ENCODE measurements at regions not wholly inside any gene's neighbourhood (a gene's known extent, or its start where the extent isn't known, plus 50 kb on each side); places are given as distances from the start of the nearest gene placed in this dataset.

- Histone ChIP-seq H3K36me3 (replicated peaks) (no peaks in the 10 kb centered on the region), H3K4me3 (ENCODE audit: low read depth, low read length) (no peak overlapping the region), H3K27me3 (replicated peaks) (no peaks in the 10 kb centered on the region), H3K27ac (no peak overlapping the region)
- no peak for DNase-seq
- TF ChIP-seq CTCF (IDR thresholded peaks at IDR 0.05; ENCODE audit: low read depth, low read length, missing control alignments), result no peak
- in situ Hi-C loops (cut with HindIII; ENCODE audit: low pct_ligation_motif_present, low sequenced_read_pairs), result no loop called here
These were observed 621.6 kb upstream of the GOT2 start for GRCh38 chr16:59355704-59356103.

- Histone ChIP-seq H3K27ac (no peak overlapping the region), H3K27me3 (replicated peaks) (no peaks in the 10 kb centered on the region), H3K4me3 (ENCODE audit: low read depth, low read length) (no peak overlapping the region), H3K36me3 (replicated peaks) (no peaks in the 10 kb centered on the region)
- in situ Hi-C loops (cut with HindIII; ENCODE audit: low pct_ligation_motif_present, low sequenced_read_pairs), result no loop called here
- DNase-seq, result no peak
- TF ChIP-seq CTCF (IDR thresholded peaks at IDR 0.05; ENCODE audit: low read depth, low read length, missing control alignments), result no peak
These were observed 617.3 kb upstream of the GOT2 start for GRCh38 chr16:59351305-59351903.

GRCh38 chr16:59350670-59351069, 616.6 kb upstream of the GOT2 start:
- H3K36me3 ChIP-seq (replicated peaks), result no peaks in the 10 kb centered on the region
- no peak for TF ChIP-seq CTCF (IDR thresholded peaks at IDR 0.05; ENCODE audit: low read depth, low read length, missing control alignments)
- no peak overlapping the region for H3K4me3 ChIP-seq (ENCODE audit: low read depth, low read length)
- no peak overlapping the region for H3K27ac ChIP-seq
- no peaks in the 10 kb centered on the region for H3K27me3 ChIP-seq (replicated peaks)
- in situ Hi-C loops (cut with HindIII; ENCODE audit: low pct_ligation_motif_present, low sequenced_read_pairs), result no loop called here
- no peak for DNase-seq

- no peaks in the 10 kb centered on the region for H3K36me3 ChIP-seq (replicated peaks)
- TF ChIP-seq CTCF (IDR thresholded peaks at IDR 0.05; ENCODE audit: low read depth, low read length, missing control alignments), result no peak
- H3K4me3 ChIP-seq (ENCODE audit: low read depth, low read length), result no peak overlapping the region
- no peak overlapping the region for H3K27ac ChIP-seq
- in situ Hi-C loops (cut with HindIII; ENCODE audit: low pct_ligation_motif_present, low sequenced_read_pairs), result no loop called here
- H3K27me3 ChIP-seq (replicated peaks), result no peaks in the 10 kb centered on the region
- DNase-seq, result no peak
These were observed 608.6 kb upstream of the GOT2 start for GRCh38 chr16:59342669-59343068.

- DNase-seq, result no peak
- peak; percentile 52 for TF ChIP-seq CTCF (IDR thresholded peaks at IDR 0.05; ENCODE audit: low read depth, low read length, missing control alignments)
- Histone ChIP-seq H3K36me3 (replicated peaks) (no peaks in the 10 kb centered on the region), H3K27ac (no peak overlapping the region), H3K4me3 (ENCODE audit: low read depth, low read length) (no peak overlapping the region), H3K27me3 (replicated peaks) (no peaks in the 10 kb centered on the region)
- in situ Hi-C loops (cut with HindIII; ENCODE audit: low pct_ligation_motif_present, low sequenced_read_pairs), result no loop called here
These were observed 607.3 kb upstream of the GOT2 start for GRCh38 chr16:59341368-59341767.

- Histone ChIP-seq H3K4me3 (ENCODE audit: low read depth, low read length) (no peak overlapping the region), H3K27ac (no peak overlapping the region), H3K36me3 (replicated peaks) (no peaks in the 10 kb centered on the region), H3K27me3 (replicated peaks) (no peaks in the 10 kb centered on the region)
- no peak for TF ChIP-seq CTCF (IDR thresholded peaks at IDR 0.05; ENCODE audit: low read depth, low read length, missing control alignments)
- in situ Hi-C loops (cut with HindIII; ENCODE audit: low pct_ligation_motif_present, low sequenced_read_pairs), result no loop called here
- no peak for DNase-seq
These were observed 605.8 kb upstream of the GOT2 start for GRCh38 chr16:59339871-59340270.
